Immature natural killer cell (primary cell): ENCODE measurements at regions not wholly inside any gene's neighbourhood (a gene's known extent, or its start where the extent isn't known, plus 50 kb on each side); places are given as distances from the start of the nearest gene placed in this dataset.
"Not testable (repeated sequence)": the region's sequence is repeated elsewhere in the genome, so short reads cannot be mapped to it uniquely, and the experiment has no call there.

ENCODE experiments used
- DNase-seq, 3 donors: peaks; one replicate each; pipeline ENCODE4 v3.0.0; 2022; ENCODE audit warnings: mixed read lengths in 1 of 3
- H3K27ac Mint-ChIP-seq, 6 donors: one replicate each; pipeline ENCODE4 v1.8.0; 2020; ENCODE audit warnings: mixed read lengths in 6 of 6, mild to moderate bottlenecking in 5 of 6, inconsistent platforms in 4 of 6, moderate library complexity in 3 of 6
- H3K27me3 Mint-ChIP-seq, 3 donors: one replicate each; pipeline ENCODE4 v1.8.0; 2020 to 2021; ENCODE audit warnings: low read depth in 3 of 3, mild to moderate bottlenecking in 3 of 3, mixed read lengths in 3 of 3, moderate library complexity in 3 of 3, inconsistent platforms in 1 of 3
- H3K36me3 Mint-ChIP-seq, 3 donors: one replicate each; pipeline ENCODE4 v1.8.0; 2020; ENCODE audit warnings: mixed read lengths in 3 of 3, inconsistent platforms in 2 of 3, mild to moderate bottlenecking in 2 of 3
- H3K4me1 Mint-ChIP-seq, 2 donors: one replicate each; pipeline ENCODE4 v1.8.0; 2020; ENCODE audit warnings: inconsistent platforms in 2 of 2, mild to moderate bottlenecking in 2 of 2, mixed read lengths in 2 of 2, moderate library complexity in 1 of 2
- H3K4me3 Mint-ChIP-seq, 5 donors: one replicate each; pipeline ENCODE4 v1.8.0; 2020; ENCODE audit warnings: mild to moderate bottlenecking in 5 of 5, mixed read lengths in 5 of 5, inconsistent platforms in 3 of 5, moderate library complexity in 3 of 5
- H3K9me3 Mint-ChIP-seq, 6 donors: one replicate each; pipeline ENCODE4 v1.8.0; 2020; ENCODE audit warnings: mild to moderate bottlenecking in 6 of 6, mixed read lengths in 6 of 6, inconsistent platforms in 4 of 6, moderate library complexity in 3 of 6

DNA sequence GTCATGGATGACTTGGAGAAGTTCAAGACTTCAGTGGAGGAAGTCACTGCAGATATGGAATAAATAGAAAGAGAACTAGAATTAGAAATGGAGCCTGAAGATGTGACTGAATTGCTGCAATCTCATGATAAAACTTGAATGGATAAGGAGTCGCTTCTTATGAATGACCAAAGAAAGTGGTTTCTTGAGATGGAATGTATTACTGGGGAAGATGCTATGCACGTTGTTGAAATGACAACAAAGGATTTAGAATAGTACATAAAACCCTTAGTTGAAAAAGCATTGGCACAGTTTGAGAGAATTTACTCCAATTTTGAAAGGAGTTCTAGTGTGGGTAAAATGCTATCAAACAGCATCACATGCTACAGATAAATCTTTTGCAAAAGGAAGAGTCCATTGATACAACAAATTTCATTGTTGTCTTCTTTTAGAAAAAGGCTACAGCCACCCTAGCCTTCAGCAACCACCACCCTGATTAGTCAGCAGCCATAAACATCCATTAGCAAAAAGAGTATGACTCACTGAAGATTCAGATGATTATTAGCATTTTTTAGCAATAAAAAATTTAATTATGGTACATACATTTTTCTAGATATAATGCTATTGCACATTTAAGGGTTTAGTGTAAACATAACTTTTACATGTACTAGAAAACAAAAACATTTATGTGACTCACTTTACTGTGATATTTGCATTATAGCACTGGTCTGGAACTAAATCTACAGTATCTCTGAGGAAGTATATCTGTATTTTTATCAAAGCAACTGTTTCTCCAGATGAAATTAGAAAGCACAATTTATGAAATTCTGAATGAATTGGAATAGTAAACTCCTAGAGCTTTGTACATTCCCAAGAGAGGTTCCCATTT, 110.5 kb upstream of the TACR1 start:
- Mint-ChIP-seq H3K4me3 (no peak overlapping the region), H3K27ac (no peak overlapping the region)

GRCh38 chr2:75303227-75303626, 103.9 kb upstream of the TACR1 start:
- no peaks in the 10 kb centered on the region for H3K4me1 Mint-ChIP-seq
- H3K4me3 Mint-ChIP-seq, result no peak overlapping the region

More for the DNA sequence above, 110.5 kb upstream of the TACR1 start:
- no peaks in the 10 kb centered on the region for H3K4me1 Mint-ChIP-seq
- no peak for DNase-seq
- H3K9me3 Mint-ChIP-seq, result peaks cover 0 to 2% (median 0%) of the 10 kb centered on the region in 6 donors
- peaks cover 0 to 2% (median 1%) of the 10 kb centered on the region in 3 donors for H3K27me3 Mint-ChIP-seq
- no peaks in the 10 kb centered on the region for H3K36me3 Mint-ChIP-seq

GRCh38 chr2:75294362-75294761, 95.0 kb upstream of the TACR1 start:
- no peaks in the 10 kb centered on the region for H3K36me3 Mint-ChIP-seq
- peaks cover 0 to 2% (median 0%) of the 10 kb centered on the region in 6 donors for H3K9me3 Mint-ChIP-seq
- no peak overlapping the region for H3K27ac Mint-ChIP-seq
- no peak overlapping the region for H3K4me3 Mint-ChIP-seq
- no peaks in the 10 kb centered on the region for H3K4me1 Mint-ChIP-seq
- no peak for DNase-seq
- peaks cover 0 to 2% (median 0%) of the 10 kb centered on the region in 3 donors for H3K27me3 Mint-ChIP-seq

More at GRCh38 chr2:75303227-75303626, 103.9 kb upstream of the TACR1 start:
- Mint-ChIP-seq H3K27ac (no peak overlapping the region), H3K9me3 (peaks cover 0 to 5% (median under 1%) of the 10 kb centered on the region in 6 donors), H3K36me3 (no peaks in the 10 kb centered on the region), H3K27me3 (peaks cover 0 to 2% (median 2%) of the 10 kb centered on the region in 3 donors)
- no peak for DNase-seq

GRCh38 chr2:75292826-75293225, 93.5 kb upstream of the TACR1 start:
- no peaks in the 10 kb centered on the region for H3K27me3 Mint-ChIP-seq
- no peaks in the 10 kb centered on the region for H3K36me3 Mint-ChIP-seq
- no peak overlapping the region for H3K4me3 Mint-ChIP-seq
- DNase-seq, result no peak
- H3K27ac Mint-ChIP-seq, result no peak overlapping the region
- no peaks in the 10 kb centered on the region for H3K4me1 Mint-ChIP-seq
- H3K9me3 Mint-ChIP-seq, result no peaks in the 10 kb centered on the region

- no peaks in the 10 kb centered on the region for H3K4me1 Mint-ChIP-seq
- no peak for DNase-seq
- no peak overlapping the region for H3K4me3 Mint-ChIP-seq
- no peak overlapping the region for H3K27ac Mint-ChIP-seq
- H3K9me3 Mint-ChIP-seq, result no peaks in the 10 kb centered on the region
- no peaks in the 10 kb centered on the region for H3K27me3 Mint-ChIP-seq
- no peaks in the 10 kb centered on the region for H3K36me3 Mint-ChIP-seq
Measured at GRCh38 chr2:75290600-75291150, 91.4 kb upstream of the TACR1 start.

DNA sequence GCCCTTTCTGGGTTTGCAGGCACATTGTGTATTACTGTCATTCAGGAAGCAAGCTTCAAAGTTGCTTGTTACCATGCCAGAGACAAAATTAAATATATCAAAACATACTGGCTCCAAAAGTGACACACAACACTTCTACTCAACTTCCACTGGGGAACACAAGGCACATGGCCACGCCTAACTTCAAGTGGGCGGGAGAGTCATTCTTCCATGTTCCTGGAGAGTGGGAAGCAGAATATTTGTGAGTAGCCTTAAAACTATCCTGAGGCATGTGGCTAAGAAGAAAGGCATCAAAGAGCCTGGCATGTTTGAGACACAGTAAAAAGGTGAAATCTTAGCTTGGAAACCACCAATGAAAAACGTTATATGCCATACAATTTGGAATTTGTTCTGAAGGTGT, 90.5 kb upstream of the TACR1 start:
- Mint-ChIP-seq H3K36me3 (no peaks in the 10 kb centered on the region), H3K9me3 (peaks cover 0 to 3% (median 0%) of the 10 kb centered on the region in 6 donors), H3K27me3 (no peaks in the 10 kb centered on the region), H3K4me1 (no peaks in the 10 kb centered on the region), H3K27ac (no peak overlapping the region), H3K4me3 (no peak overlapping the region)
- no peak for DNase-seq

- not testable (repeated sequence) for H3K4me1 Mint-ChIP-seq, DNase-seq, H3K27me3 Mint-ChIP-seq, H3K4me3 Mint-ChIP-seq, H3K9me3 Mint-ChIP-seq, H3K36me3 Mint-ChIP-seq, H3K27ac Mint-ChIP-seq
Measured at GRCh38 chr2:75289178-75289577, 89.9 kb upstream of the TACR1 start.

DNA sequence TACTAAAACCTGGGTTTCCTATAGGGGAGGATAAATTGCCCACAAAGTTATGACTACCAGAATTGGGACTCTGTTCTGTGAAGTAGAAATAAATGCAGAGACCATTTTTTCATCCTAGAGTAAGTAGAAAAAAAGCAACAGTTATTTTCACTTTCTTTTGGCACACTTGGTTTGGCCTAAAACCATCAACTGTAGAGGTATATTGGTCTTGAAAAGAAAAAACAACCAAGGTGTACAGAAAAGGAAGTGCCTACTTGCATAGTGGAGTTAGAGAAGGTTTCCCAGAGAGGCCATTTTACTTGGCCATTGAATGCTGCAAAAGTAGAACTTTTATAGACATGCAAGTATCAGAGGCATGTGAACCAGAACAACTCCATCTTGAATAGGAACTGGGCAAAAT, 89.4 kb upstream of the TACR1 start:
- Mint-ChIP-seq H3K36me3 (no peaks in the 10 kb centered on the region), H3K4me1 (no peaks in the 10 kb centered on the region), H3K9me3 (peaks cover 0 to 3% (median 0%) of the 10 kb centered on the region in 6 donors), H3K27ac (no peak overlapping the region), H3K27me3 (peaks cover 0 to 2% (median 0%) of the 10 kb centered on the region in 3 donors), H3K4me3 (no peak overlapping the region)
- no peak for DNase-seq

DNA sequence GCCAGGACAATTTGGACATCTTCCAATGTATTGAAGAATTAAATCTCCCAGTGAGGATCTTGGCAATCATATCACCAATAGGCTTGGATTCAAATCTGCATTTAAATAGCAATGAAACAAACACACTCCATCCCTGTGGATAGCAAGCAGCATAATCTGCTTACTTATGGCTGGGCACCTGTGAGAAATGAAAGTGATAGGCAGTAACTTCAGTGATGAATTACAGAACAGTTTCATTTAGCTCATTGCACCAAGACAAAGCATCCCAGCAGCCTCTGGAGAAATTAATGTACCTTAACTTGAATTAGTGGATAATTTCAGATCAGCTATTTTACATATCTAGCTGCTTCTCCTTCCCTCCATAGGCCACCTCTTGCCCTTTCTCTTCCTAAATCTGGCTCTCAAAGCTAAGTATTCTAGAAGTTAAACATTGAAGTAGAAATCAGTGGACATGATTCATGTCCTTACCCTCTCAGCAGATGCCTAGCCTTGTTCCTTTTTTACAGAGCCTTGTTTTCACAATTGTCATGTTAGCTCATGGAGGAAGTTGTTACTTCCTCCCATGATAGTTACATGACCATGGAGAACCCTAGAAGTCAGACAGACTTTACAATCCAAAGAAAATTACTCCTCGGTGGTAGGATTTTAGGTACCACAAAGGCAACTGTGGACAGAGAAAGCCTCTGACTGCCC, 88.5 kb upstream of the TACR1 start:
- no peak for DNase-seq
- H3K4me1 Mint-ChIP-seq, result no peaks in the 10 kb centered on the region
- H3K36me3 Mint-ChIP-seq, result no peaks in the 10 kb centered on the region
- H3K4me3 Mint-ChIP-seq, result no peak overlapping the region
- H3K27ac Mint-ChIP-seq, result no peak overlapping the region
- H3K27me3 Mint-ChIP-seq, result peaks cover 0 to 2% (median 2%) of the 10 kb centered on the region in 3 donors
- peaks cover 0 to 3% (median 0%) of the 10 kb centered on the region in 6 donors for H3K9me3 Mint-ChIP-seq

DNA sequence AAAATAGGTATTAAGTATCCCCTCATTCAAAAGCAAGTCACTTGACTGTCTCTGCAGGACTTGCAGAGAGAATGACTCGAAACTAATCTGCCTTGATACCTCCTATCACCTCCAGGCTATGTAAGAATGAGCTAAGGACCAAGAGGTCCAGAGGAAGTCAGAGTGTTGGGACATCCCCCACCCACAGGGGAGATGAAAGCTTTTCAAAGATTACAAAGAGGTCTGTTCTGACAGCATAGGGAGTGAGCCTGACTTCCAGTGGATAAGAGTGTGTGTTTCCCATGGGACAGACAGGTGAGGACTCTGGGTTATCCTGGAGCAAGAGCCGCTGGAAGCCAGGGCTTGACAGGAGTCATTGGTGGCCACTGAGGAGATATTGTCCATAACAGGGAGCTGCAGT, 85.0 kb upstream of the TACR1 start:
- Mint-ChIP-seq H3K4me1 (no peaks in the 10 kb centered on the region), H3K27me3 (peaks cover 0 to 2% (median 2%) of the 10 kb centered on the region in 3 donors), H3K4me3 (no peak overlapping the region), H3K9me3 (peaks cover 0 to 3% (median 0%) of the 10 kb centered on the region in 6 donors), H3K27ac (no peak overlapping the region), H3K36me3 (no peaks in the 10 kb centered on the region)
- DNase-seq, result no peak

DNA sequence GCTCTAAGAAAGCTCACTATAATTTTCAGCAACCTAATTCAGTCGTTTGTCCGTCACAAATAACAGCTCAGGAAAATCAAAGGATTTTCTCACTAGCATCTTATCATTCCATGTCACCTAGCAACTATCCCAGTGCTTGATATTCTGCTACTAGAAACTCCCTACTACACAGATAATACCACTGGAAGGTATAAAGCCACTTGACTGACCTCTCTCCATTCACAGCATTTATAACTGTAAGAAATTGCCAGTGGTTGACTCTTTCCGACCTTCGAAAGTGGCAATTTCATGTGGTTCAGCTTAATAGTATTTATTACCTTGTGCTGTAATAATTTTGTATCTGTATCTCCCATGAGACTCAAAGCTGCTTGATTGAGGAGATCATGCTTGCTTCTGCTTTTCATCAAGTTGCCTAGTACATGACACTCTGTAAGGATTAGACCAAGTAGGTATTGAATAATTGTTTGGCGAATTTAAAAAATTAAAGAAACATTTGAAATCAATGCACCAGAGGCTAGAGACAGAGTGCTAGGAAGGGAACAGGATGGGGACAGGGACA, 79.6 kb upstream of the TACR1 start:
- Mint-ChIP-seq H3K4me3 (no peak overlapping the region), H3K27ac (no peak overlapping the region), H3K36me3 (no peaks in the 10 kb centered on the region), H3K27me3 (peaks cover 0 to 3% (median 1%) of the 10 kb centered on the region in 3 donors), H3K4me1 (no peaks in the 10 kb centered on the region), H3K9me3 (peaks cover under 1 to 15% (median 11%) of the 10 kb centered on the region in 6 donors)
- DNase-seq, result no peak

DNA sequence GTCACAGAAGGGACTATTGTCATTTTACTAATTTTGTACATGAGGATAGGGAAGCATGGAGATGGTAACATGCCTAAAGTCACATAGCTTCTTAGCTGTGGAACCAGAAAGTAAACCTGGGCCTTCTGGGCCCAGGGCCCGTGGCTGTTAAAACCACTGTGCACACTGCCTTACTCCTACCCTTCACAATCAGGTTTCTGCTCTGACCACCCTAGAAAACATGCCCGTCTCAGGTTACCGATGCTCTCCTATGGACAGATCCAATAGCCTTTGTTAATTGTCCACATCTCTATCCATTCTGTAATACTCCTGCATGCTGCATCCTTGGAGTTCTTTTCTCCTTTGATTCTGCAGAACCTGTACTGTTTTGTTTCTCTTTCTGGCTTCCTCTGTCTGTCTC, 79.0 kb upstream of the TACR1 start:
- Mint-ChIP-seq H3K36me3 (no peaks in the 10 kb centered on the region), H3K27ac (no peak overlapping the region), H3K27me3 (peaks cover 1 to 3% (median 3%) of the 10 kb centered on the region in 3 donors), H3K4me3 (no peak overlapping the region), H3K9me3 (peaks cover 5 to 17% (median 11%) of the 10 kb centered on the region in 6 donors), H3K4me1 (no peaks in the 10 kb centered on the region)
- no peak for DNase-seq

DNA sequence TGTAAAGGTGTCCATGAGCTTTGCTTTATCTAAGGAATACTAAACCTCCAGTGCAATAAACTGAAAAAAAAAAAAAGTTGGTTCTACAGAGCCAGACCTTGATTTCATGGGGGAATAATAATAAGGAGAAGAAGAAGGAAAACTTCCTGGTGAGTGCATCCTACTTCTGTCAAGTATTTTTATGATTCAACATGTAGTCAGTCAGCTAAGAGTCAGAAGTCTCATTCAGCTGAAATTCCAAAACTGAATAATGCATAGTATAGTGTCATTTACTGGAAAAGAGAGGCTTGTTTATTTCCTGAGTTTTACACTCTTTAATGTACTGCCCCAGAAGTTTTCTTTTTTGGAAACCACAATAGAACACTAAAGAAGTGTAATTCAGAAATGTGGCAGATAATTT, 77.8 kb upstream of the TACR1 start:
- H3K4me1 Mint-ChIP-seq, result no peaks in the 10 kb centered on the region
- H3K9me3 Mint-ChIP-seq, result peaks cover 7 to 29% (median 12%) of the 10 kb centered on the region in 6 donors
- H3K4me3 Mint-ChIP-seq, result no peak overlapping the region
- no peak for DNase-seq
- no peak overlapping the region for H3K27ac Mint-ChIP-seq
- H3K36me3 Mint-ChIP-seq, result no peaks in the 10 kb centered on the region
- H3K27me3 Mint-ChIP-seq, result peaks cover 1 to 3% (median 2%) of the 10 kb centered on the region in 3 donors
